ENCODE measurements at regions not wholly inside any gene's neighbourhood (a gene's known extent, or its start where the extent isn't known, plus 50 kb on each side); places are given as distances from the start of the nearest gene placed in this dataset.

DNA sequence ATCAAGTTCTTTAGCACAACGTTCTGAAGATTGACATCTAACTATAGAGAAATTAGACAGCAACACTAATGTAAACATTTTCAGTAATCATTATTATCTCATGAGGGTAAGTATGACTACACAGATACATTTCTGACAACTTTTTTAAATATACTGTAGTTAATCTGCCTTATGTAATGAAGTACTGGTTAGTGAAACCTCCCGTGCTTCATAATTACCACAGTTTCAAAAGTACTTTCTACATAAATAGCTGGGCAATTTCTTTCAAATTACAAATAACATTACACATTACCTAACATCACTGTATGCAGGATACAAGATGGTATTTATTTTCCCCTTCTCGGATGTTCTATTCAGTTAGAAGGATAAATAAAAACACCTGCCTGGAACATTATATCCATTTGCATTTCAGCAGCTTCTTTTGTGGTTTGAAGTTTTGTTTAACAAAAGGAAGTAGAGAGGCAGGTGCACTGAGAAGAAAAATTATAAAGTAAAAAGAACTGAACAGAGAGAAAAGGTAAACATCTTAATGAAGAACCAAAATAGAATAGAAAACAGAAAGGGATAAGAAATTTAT, 1241.5 kb upstream of the GBE1 start:
- no peaks in the 10 kb centered on the region for H3K79me2 ChIP-seq
- no peak overlapping the region for H3K27ac ChIP-seq
- H3K4me2 ChIP-seq (ENCODE audit: low read length), result no peak overlapping the region
- H3K36me3 ChIP-seq (ENCODE audit: control insufficient read depth, insufficient read depth, low read length), result no peaks in the 10 kb centered on the region
- H3K9ac ChIP-seq, result no peak overlapping the region
- no peaks in the 10 kb centered on the region for H3K9me3 ChIP-seq (ENCODE audit: control insufficient read depth, low read length)
- no peak overlapping the region for H3K4me3 ChIP-seq (ENCODE audit: low read depth, low read length)
- H3K27me3 ChIP-seq (ENCODE audit: control insufficient read depth, insufficient read depth, low read length), result no peaks in the 10 kb centered on the region
- TF ChIP-seq, protein P1, sequence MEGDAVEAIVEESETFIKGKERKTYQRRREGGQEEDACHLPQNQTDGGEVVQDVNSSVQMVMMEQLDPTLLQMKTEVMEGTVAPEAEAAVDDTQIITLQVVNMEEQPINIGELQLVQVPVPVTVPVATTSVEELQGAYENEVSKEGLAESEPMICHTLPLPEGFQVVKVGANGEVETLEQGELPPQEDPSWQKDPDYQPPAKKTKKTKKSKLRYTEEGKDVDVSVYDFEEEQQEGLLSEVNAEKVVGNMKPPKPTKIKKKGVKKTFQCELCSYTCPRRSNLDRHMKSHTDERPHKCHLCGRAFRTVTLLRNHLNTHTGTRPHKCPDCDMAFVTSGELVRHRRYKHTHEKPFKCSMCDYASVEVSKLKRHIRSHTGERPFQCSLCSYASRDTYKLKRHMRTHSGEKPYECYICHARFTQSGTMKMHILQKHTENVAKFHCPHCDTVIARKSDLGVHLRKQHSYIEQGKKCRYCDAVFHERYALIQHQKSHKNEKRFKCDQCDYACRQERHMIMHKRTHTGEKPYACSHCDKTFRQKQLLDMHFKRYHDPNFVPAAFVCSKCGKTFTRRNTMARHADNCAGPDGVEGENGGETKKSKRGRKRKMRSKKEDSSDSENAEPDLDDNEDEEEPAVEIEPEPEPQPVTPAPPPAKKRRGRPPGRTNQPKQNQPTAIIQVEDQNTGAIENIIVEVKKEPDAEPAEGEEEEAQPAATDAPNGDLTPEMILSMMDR (IDR thresholded peaks at IDR 0.05), result no peak
- no peaks in the 10 kb centered on the region for H3K4me1 ChIP-seq
- H2AFZ ChIP-seq, result no peak overlapping the region

DNA sequence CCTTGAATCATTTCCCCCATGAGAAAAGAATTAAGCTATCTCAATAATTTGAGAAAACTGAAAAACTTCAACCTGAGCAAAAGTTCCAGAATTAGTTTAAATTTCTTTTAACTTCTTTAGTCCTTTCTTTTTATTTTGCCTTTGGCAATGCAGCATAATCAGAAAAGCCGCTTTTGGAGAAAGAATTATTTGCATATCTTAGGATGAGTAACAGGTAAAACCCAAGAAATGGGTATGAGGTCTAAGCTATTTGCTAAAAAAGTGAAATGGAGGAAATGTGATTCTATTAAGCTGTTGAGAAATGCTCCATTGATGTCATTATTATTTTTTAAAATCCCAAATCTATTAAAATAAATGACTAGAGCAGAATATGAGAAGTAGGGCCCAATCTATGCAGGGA, 1238.3 kb upstream of the GBE1 start:
- Histone ChIP-seq H3K36me3 (ENCODE audit: control insufficient read depth, insufficient read depth, low read length) (no peaks in the 10 kb centered on the region), H2AFZ (no peak overlapping the region), H3K79me2 (no peaks in the 10 kb centered on the region), H3K4me3 (ENCODE audit: low read depth, low read length) (no peak overlapping the region), H3K9me3 (ENCODE audit: control insufficient read depth, low read length) (no peaks in the 10 kb centered on the region), H3K4me2 (ENCODE audit: low read length) (no peak overlapping the region), H3K4me1 (no peaks in the 10 kb centered on the region), H3K27me3 (ENCODE audit: control insufficient read depth, insufficient read depth, low read length) (no peaks in the 10 kb centered on the region), H3K9ac (no peak overlapping the region), H3K27ac (no peak overlapping the region)
- TF ChIP-seq, protein P1 (IDR thresholded peaks at IDR 0.05), result no peak

DNA sequence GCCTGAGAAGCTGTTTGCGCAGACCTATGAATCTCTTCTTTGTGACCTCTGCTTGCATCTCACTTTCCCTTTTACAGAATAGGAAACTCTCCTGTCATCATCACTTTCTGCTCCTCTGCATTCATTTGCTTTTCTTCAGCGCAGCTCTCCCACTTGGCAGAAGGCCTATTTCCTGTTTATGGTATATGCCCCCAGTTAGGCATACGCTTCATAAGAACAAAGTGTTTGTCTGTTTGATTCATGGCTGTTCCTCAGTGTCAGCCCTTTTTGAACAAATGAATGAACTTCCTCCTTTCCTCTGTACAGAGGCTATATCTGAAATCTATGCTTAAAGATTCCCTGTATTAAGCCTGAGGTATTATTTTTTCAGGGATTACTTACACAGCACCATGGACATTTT, 1216.9 kb upstream of the GBE1 start:
- Histone ChIP-seq H3K4me1 (no peaks in the 10 kb centered on the region), H3K9ac (no peak overlapping the region), H3K79me2 (no peaks in the 10 kb centered on the region), H3K4me3 (ENCODE audit: low read depth, low read length) (no peak overlapping the region), H3K9me3 (ENCODE audit: control insufficient read depth, low read length) (no peaks in the 10 kb centered on the region), H3K27ac (no peak overlapping the region), H3K36me3 (ENCODE audit: control insufficient read depth, insufficient read depth, low read length) (no peaks in the 10 kb centered on the region), H2AFZ (no peak overlapping the region), H3K27me3 (ENCODE audit: control insufficient read depth, insufficient read depth, low read length) (no peaks in the 10 kb centered on the region), H3K4me2 (ENCODE audit: low read length) (no peak overlapping the region)
- TF ChIP-seq, protein P1 (IDR thresholded peaks at IDR 0.05), result no peak

DNA sequence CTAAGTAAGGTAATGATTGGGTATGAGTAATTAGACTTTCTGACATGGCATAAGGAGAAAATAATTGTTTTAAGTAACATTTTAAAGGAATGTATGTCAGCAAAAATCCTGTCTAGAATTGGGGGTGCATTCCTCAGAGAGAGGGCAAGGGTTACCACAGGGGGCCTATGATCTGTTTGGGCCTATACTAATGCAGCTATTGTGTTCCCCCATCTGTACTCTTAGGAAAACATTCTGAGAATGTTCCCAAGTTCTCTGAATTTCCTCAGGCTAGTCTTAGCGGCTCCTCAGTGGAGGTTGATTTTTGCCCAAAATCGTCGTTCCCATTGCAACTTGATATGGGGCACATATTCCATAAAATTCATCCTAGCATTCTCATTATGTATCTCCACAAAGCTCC, 1216.4 kb upstream of the GBE1 start:
- no peaks in the 10 kb centered on the region for H3K9me3 ChIP-seq (ENCODE audit: control insufficient read depth, low read length)
- no peak overlapping the region for H3K4me3 ChIP-seq (ENCODE audit: low read depth, low read length)
- no peak overlapping the region for H3K9ac ChIP-seq
- no peak overlapping the region for H2AFZ ChIP-seq
- no peaks in the 10 kb centered on the region for H3K36me3 ChIP-seq (ENCODE audit: control insufficient read depth, insufficient read depth, low read length)
- H3K4me1 ChIP-seq, result no peaks in the 10 kb centered on the region
- no peaks in the 10 kb centered on the region for H3K27me3 ChIP-seq (ENCODE audit: control insufficient read depth, insufficient read depth, low read length)
- H3K4me2 ChIP-seq (ENCODE audit: low read length), result no peak overlapping the region
- H3K79me2 ChIP-seq, result no peaks in the 10 kb centered on the region
- TF ChIP-seq, protein P1 (IDR thresholded peaks at IDR 0.05), result no peak
- no peak overlapping the region for H3K27ac ChIP-seq

DNA sequence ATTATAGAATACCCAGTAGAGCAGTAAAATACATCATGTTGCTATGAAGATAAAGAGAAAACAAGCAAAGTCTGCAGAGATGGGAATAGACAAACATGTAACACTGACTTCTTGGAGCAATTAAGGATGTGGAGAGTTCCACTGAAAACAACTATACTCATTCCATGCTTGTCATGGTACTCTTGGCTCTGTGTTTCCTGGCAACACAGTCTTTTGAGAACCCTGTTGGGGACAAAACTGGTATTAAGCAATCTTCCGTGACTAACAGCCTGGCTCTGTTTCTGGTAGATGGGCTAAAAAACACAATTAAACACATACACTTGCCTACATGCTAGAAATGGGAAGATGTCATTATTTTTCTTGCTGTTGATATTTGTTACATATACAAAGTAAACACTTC, 1212.3 kb upstream of the GBE1 start:
- no peaks in the 10 kb centered on the region for H3K79me2 ChIP-seq
- H3K27me3 ChIP-seq (ENCODE audit: control insufficient read depth, insufficient read depth, low read length), result no peaks in the 10 kb centered on the region
- TF ChIP-seq, protein P1 (IDR thresholded peaks at IDR 0.05), result no peak
- no peaks in the 10 kb centered on the region for H3K36me3 ChIP-seq (ENCODE audit: control insufficient read depth, insufficient read depth, low read length)
- H2AFZ ChIP-seq, result no peak overlapping the region
- H3K4me1 ChIP-seq, result no peaks in the 10 kb centered on the region
- H3K27ac ChIP-seq, result no peak overlapping the region
- no peak overlapping the region for H3K4me2 ChIP-seq (ENCODE audit: low read length)
- no peaks in the 10 kb centered on the region for H3K9me3 ChIP-seq (ENCODE audit: control insufficient read depth, low read length)
- H3K4me3 ChIP-seq (ENCODE audit: low read depth, low read length), result no peak overlapping the region
- no peak overlapping the region for H3K9ac ChIP-seq
